Hepatocyte (in vitro differentiated cells): ENCODE measurements at regions not wholly inside any gene's neighbourhood (a gene's known extent, or its start where the extent isn't known, plus 50 kb on each side); places are given as distances from the start of the nearest gene placed in this dataset.

Source experiments
- DNase-seq: peaks from one replicate; pipeline ENCODE4 v3.0.0-alpha.2; 2016; ENCODE audit warnings: low spot score
- H2AFZ ChIP-seq: fragments of 200-600 bp; sonication (generic); 2 replicates; pipeline ENCODE4 v1.6.0; 2016; ENCODE audit warnings: antibody characterized with exemption, mild to moderate bottlenecking
- H3K27ac ChIP-seq: fragments of 200-600 bp; sonication (generic); 2 replicates; pipeline ENCODE4 v1.5.1; 2016; ENCODE audit warnings: mild to moderate bottlenecking
- H3K27me3 ChIP-seq: fragments of 200-600 bp; sonication (generic); 2 replicates; pipeline ENCODE4 v1.6.1; 2016
- H3K36me3 ChIP-seq: fragments of 200-600 bp; sonication (generic); replicated peaks from 2 replicates; pipeline ENCODE4 v1.5.1; 2016; ENCODE audit warnings: low read depth; ENCODE audit not compliant: insufficient read depth
- H3K4me1 ChIP-seq: fragments of 200-600 bp; sonication (generic); 2 replicates; pipeline ENCODE4 v1.5.1; 2016; ENCODE audit warnings: mild to moderate bottlenecking, moderate library complexity; ENCODE audit not compliant: insufficient read depth
- H3K4me2 ChIP-seq: fragments of 200-600 bp; sonication (generic); 2 replicates; pipeline ENCODE4 v1.6.0; 2016
- H3K4me3 ChIP-seq: fragments of 200-600 bp; sonication (generic); 2 replicates; pipeline ENCODE4 v1.5.1; 2016; ENCODE audit warnings: mild to moderate bottlenecking
- H3K79me2 ChIP-seq: fragments of 200-600 bp; sonication (generic); 2 replicates; pipeline ENCODE4 v1.6.0; 2017; ENCODE audit warnings: mild to moderate bottlenecking
- H3K9me2 ChIP-seq: fragments of 200-600 bp; sonication (generic); replicated peaks from 2 replicates; pipeline ENCODE4 v1.6.0; 2017; ENCODE audit warnings: mild to moderate bottlenecking; ENCODE audit not compliant: insufficient read depth
- H3K9me3 ChIP-seq: fragments of 200-600 bp; sonication (generic); 2 replicates; pipeline ENCODE4 v1.5.1; 2016; ENCODE audit warnings: low read depth, mild to moderate bottlenecking
- H4K20me1 ChIP-seq: fragments of 200-600 bp; sonication (generic); 2 replicates; pipeline ENCODE4 v1.6.0; 2016; ENCODE audit warnings: mild to moderate bottlenecking; ENCODE audit not compliant: insufficient read depth, poor library complexity, severe bottlenecking
- CTCF ChIP-seq: fragments of 200-600 bp; sonication (generic); IDR thresholded peaks from 2 replicates; pipeline ENCODE4 v1.5.1; 2016; ENCODE audit warnings: antibody characterized with exemption, mild to moderate bottlenecking; ENCODE audit not compliant: poor library complexity
- EZH2 ChIP-seq: fragments of 200-600 bp; sonication (generic); IDR thresholded peaks from 2 replicates; pipeline ENCODE4 v1.6.1; 2016; ENCODE audit warnings: antibody characterized with exemption, mild to moderate bottlenecking, borderline replicate concordance
- EZH2phosphoT487 ChIP-seq: fragments of 200-600 bp; sonication (generic); IDR thresholded peaks from one replicate; pipeline ENCODE4 v1.6.1; 2018; ENCODE audit warnings: antibody characterized with exemption, mild to moderate bottlenecking, low read depth, moderate library complexity; ENCODE audit not compliant: unreplicated experiment, severe bottlenecking
- WGBS: methylation state at CpG from one replicate; pipeline ENCODE4 v1.1.6; 2016; ENCODE audit warnings: low lambda C conversion rate; ENCODE audit errors: missing lambda C conversion rate; 5-methylcytosine and 5-hydroxymethylcytosine counted together

DNA sequence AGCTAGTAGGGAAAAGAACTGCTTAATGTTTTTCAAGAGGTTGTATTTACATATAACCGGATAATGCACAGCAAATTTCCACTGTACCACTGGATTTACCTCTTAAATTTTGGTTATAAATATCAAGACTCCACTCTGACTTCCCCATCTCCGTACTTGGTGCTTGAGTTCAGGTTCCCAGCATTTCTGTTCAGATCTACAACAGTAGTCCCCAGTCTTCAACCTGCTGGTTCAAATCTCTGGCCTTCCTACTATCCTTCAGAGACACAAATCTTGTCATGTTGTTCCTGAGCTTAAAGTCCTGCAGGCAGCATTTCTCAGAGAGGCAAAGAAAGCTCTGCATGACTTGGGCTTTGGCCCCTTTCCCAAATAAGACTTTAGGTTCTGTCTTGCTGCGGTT, 392.6 kb upstream of the ATP5MC3 start:
- H3K79me2 ChIP-seq, result no peaks in the 10 kb centered on the region
- no peaks in the 10 kb centered on the region for H3K27me3 ChIP-seq
- peaks cover 2% of the 10 kb centered on the region for H3K4me1 ChIP-seq
- H3K9me2 ChIP-seq, result no peaks in the 10 kb centered on the region
- no peak overlapping the region for H3K4me2 ChIP-seq
- H3K9me3 ChIP-seq, result no peaks in the 10 kb centered on the region
- H3K27ac ChIP-seq, result no peak overlapping the region
- no peak overlapping the region for H2AFZ ChIP-seq
- WGBS, result 96% methylated on average over 3 of the region's 3 CpGs
- H3K36me3 ChIP-seq, result no peaks in the 10 kb centered on the region
- no peak for TF ChIP-seq EZH2
- TF ChIP-seq EZH2phosphoT487, result no peak
- TF ChIP-seq CTCF, result no peak
- no peaks in the 10 kb centered on the region for H4K20me1 ChIP-seq
- no peak for DNase-seq
- no peak overlapping the region for H3K4me3 ChIP-seq

- Histone ChIP-seq H3K4me2 (no peak overlapping the region), H3K79me2 (no peaks in the 10 kb centered on the region), H3K27me3 (no peaks in the 10 kb centered on the region), H3K9me3 (no peaks in the 10 kb centered on the region), H3K4me1 (peaks cover 2% of the 10 kb centered on the region), H3K36me3 (no peaks in the 10 kb centered on the region), H2AFZ (no peak overlapping the region), H3K4me3 (no peak overlapping the region), H3K9me2 (no peaks in the 10 kb centered on the region), H3K27ac (no peak overlapping the region), H4K20me1 (no peaks in the 10 kb centered on the region)
- 63% methylated on average over 4 of the region's 4 CpGs for WGBS
- no peak for DNase-seq
- TF ChIP-seq EZH2 (no peak), EZH2phosphoT487 (no peak), CTCF (no peak)
These were observed 389.7 kb upstream of the ATP5MC3 start for GRCh38 chr2:175571078-175571653.

DNA sequence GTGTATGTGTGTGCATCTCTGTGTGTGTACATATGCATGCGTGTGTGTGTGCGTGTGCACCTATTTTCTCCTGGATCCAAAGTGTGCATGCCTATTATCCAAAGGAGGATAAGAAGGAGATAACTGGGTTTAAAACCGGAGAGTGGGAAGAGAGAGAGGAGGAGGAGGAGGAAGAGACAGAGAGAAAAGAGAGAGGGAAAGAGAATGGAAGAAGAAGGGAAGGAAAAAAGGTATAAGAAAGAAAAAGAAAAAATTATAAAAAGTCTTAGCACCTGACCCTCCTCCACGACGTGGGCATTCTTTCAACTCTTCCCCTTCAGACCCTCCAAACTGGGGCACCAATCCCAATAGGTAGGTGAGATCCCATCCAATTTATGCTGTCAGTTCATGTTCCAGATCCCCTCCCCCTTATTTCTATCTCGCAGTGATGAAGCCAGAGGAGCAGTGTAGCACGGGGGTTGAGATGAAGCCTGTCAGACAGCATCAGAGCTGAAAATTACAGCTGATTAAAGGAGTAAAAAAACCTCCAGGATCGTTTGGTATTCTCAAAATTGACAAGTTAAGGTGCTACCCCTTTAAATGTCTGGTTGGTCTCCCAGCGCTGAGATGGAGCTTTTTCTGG, 386.7 kb upstream of the ATP5MC3 start:
- H2AFZ ChIP-seq, result no peak overlapping the region
- H3K36me3 ChIP-seq, result no peaks in the 10 kb centered on the region
- no peak overlapping the region for H3K4me3 ChIP-seq
- H4K20me1 ChIP-seq, result no peaks in the 10 kb centered on the region
- peak overlapping the region; percentile 47 for H3K4me2 ChIP-seq
- H3K79me2 ChIP-seq, result no peaks in the 10 kb centered on the region
- no peaks in the 10 kb centered on the region for H3K9me2 ChIP-seq
- no peaks in the 10 kb centered on the region for H3K9me3 ChIP-seq
- 83% methylated on average over 9 of the region's 9 CpGs for WGBS
- H3K4me1 ChIP-seq, result no peaks in the 10 kb centered on the region
- no peak overlapping the region for H3K27ac ChIP-seq
- DNase-seq, result no peak
- no peak for TF ChIP-seq CTCF
- no peak for TF ChIP-seq EZH2phosphoT487
- no peak for TF ChIP-seq EZH2
- H3K27me3 ChIP-seq, result no peaks in the 10 kb centered on the region
